ENCODE measurements at regions not wholly inside any gene's neighbourhood (a gene's known extent, or its start where the extent isn't known, plus 50 kb on each side); places are given as distances from the start of the nearest gene placed in this dataset.
"Not testable (repeated sequence)": the region's sequence is repeated elsewhere in the genome, so short reads cannot be mapped to it uniquely, and the experiment has no call there.

GRCh38 chr6:890995-891394, 198.1 kb upstream of the EXOC2 start:
- DNase-seq (ENCODE audit: low read depth), result no peak

GRCh38 chr6:890201-890600, 197.3 kb upstream of the EXOC2 start:
- no peak for DNase-seq (ENCODE audit: low read depth)

GRCh38 chr6:887583-888235, 194.8 kb upstream of the EXOC2 start:
- DNase-seq (ENCODE audit: low read depth), result no peak

GRCh38 chr6:886116-886515, 193.2 kb upstream of the EXOC2 start:
- DNase-seq (ENCODE audit: low read depth), result not testable (repeated sequence)

GRCh38 chr6:885051-885590, 192.2 kb upstream of the EXOC2 start:
- DNase-seq (ENCODE audit: low read depth), result no peak

- no peak for DNase-seq (ENCODE audit: low read depth)
Observed at GRCh38 chr6:884570-884969, 191.6 kb upstream of the EXOC2 start.

GRCh38 chr6:882084-882598, 189.2 kb upstream of the EXOC2 start:
- DNase-seq (ENCODE audit: low read depth), result no peak

- DNase-seq (ENCODE audit: low read depth), result no peak
Observed at GRCh38 chr6:878179-878578, 185.2 kb upstream of the EXOC2 start.

- DNase-seq (ENCODE audit: low read depth), result no peak
Observed at GRCh38 chr6:875012-875411, 182.1 kb upstream of the EXOC2 start.

- no peak for DNase-seq (ENCODE audit: low read depth)
Observed at GRCh38 chr6:872570-873125, 179.7 kb upstream of the EXOC2 start.

GRCh38 chr6:871503-871902, 178.6 kb upstream of the EXOC2 start:
- no peak for DNase-seq (ENCODE audit: low read depth)

GRCh38 chr6:870096-870495, 177.2 kb upstream of the EXOC2 start:
- no peak for DNase-seq (ENCODE audit: low read depth)

- DNase-seq (ENCODE audit: low read depth), result no peak
Observed at GRCh38 chr6:868201-868600, 175.3 kb upstream of the EXOC2 start.

GRCh38 chr6:867378-867777, 174.4 kb upstream of the EXOC2 start:
- no peak for DNase-seq (ENCODE audit: low read depth)

- DNase-seq (ENCODE audit: low read depth), result no peak
Observed at GRCh38 chr6:866316-866715, 173.4 kb upstream of the EXOC2 start.

GRCh38 chr6:865846-866245, 172.9 kb upstream of the EXOC2 start:
- DNase-seq (ENCODE audit: low read depth), result no peak

- no peak for DNase-seq (ENCODE audit: low read depth)
Observed at GRCh38 chr6:863831-864230, 170.9 kb upstream of the EXOC2 start.

GRCh38 chr6:863127-863526, 170.2 kb upstream of the EXOC2 start:
- not testable (repeated sequence) for DNase-seq (ENCODE audit: low read depth)

GRCh38 chr6:859936-860335, 167.0 kb upstream of the EXOC2 start:
- no peak for DNase-seq (ENCODE audit: low read depth)

GRCh38 chr6:854406-855118, 161.6 kb upstream of the EXOC2 start:
- DNase-seq (ENCODE audit: low read depth), result no peak

- DNase-seq (ENCODE audit: low read depth), result not testable (repeated sequence)
Observed at GRCh38 chr6:852216-852615, 159.3 kb upstream of the EXOC2 start.

GRCh38 chr6:849075-849506, 156.2 kb upstream of the EXOC2 start:
- no peak for DNase-seq (ENCODE audit: low read depth)

- no peak for DNase-seq (ENCODE audit: low read depth)
Observed at GRCh38 chr6:845566-845965, 152.6 kb upstream of the EXOC2 start.
